ENCODE measurements at regions not wholly inside any gene's neighbourhood (a gene's known extent, or its start where the extent isn't known, plus 50 kb on each side); places are given as distances from the start of the nearest gene placed in this dataset.

GRCh38 chr4:155600244-155600643 is 66.4 kb upstream of the GUCY1A1 start:
- no peak for DNase-seq (ENCODE audit: low read depth)
- no peak for TF ChIP-seq CTCF (conservative IDR thresholded peaks at IDR 0.05; ENCODE audit: control insufficient read depth, insufficient read depth, low read depth, low read length)
- H3K4me3 ChIP-seq (ENCODE audit: control insufficient read depth, low read depth, low read length), result no peak overlapping the region

- TF ChIP-seq CTCF (conservative IDR thresholded peaks at IDR 0.05; ENCODE audit: control insufficient read depth, insufficient read depth, low read depth, low read length), result no peak
- H3K4me3 ChIP-seq (ENCODE audit: control insufficient read depth, low read depth, low read length), result no peak overlapping the region
- no peak for DNase-seq (ENCODE audit: low read depth)
Observed at GRCh38 chr4:155599596-155599995, 67.1 kb upstream of the GUCY1A1 start.

GRCh38 chr4:155599085-155599484 is 67.6 kb upstream of the GUCY1A1 start:
- TF ChIP-seq CTCF (conservative IDR thresholded peaks at IDR 0.05; ENCODE audit: control insufficient read depth, insufficient read depth, low read depth, low read length), result no peak
- H3K4me3 ChIP-seq (ENCODE audit: control insufficient read depth, low read depth, low read length), result no peak overlapping the region
- no peak for DNase-seq (ENCODE audit: low read depth)

- no peak for TF ChIP-seq CTCF (conservative IDR thresholded peaks at IDR 0.05; ENCODE audit: control insufficient read depth, insufficient read depth, low read depth, low read length)
- DNase-seq (ENCODE audit: low read depth), result no peak
- no peak overlapping the region for H3K4me3 ChIP-seq (ENCODE audit: control insufficient read depth, low read depth, low read length)
Observed at GRCh38 chr4:155597933-155598451, 68.7 kb upstream of the GUCY1A1 start.

- H3K4me3 ChIP-seq (ENCODE audit: control insufficient read depth, low read depth, low read length), result no peak overlapping the region
- no peak for DNase-seq (ENCODE audit: low read depth)
- TF ChIP-seq CTCF (conservative IDR thresholded peaks at IDR 0.05; ENCODE audit: control insufficient read depth, insufficient read depth, low read depth, low read length), result no peak
Observed at GRCh38 chr4:155597281-155597680, 69.4 kb upstream of the GUCY1A1 start.

- TF ChIP-seq CTCF (conservative IDR thresholded peaks at IDR 0.05; ENCODE audit: control insufficient read depth, insufficient read depth, low read depth, low read length), result no peak
- no peak overlapping the region for H3K4me3 ChIP-seq (ENCODE audit: control insufficient read depth, low read depth, low read length)
- DNase-seq (ENCODE audit: low read depth), result no peak
Observed at GRCh38 chr4:155593793-155594192, 72.9 kb upstream of the GUCY1A1 start.

GRCh38 chr4:155592938-155593297 is 73.7 kb upstream of the GUCY1A1 start:
- DNase-seq (ENCODE audit: low read depth), result no peak

More at GRCh38 chr4:155592938-155593297, 73.7 kb upstream of the GUCY1A1 start:
- no peak for TF ChIP-seq CTCF (conservative IDR thresholded peaks at IDR 0.05; ENCODE audit: control insufficient read depth, insufficient read depth, low read depth, low read length)
- H3K4me3 ChIP-seq (ENCODE audit: control insufficient read depth, low read depth, low read length), result no peak overlapping the region
